ENCODE measurements at regions not wholly inside any gene's neighbourhood (a gene's known extent, or its start where the extent isn't known, plus 50 kb on each side); places are given as distances from the start of the nearest gene placed in this dataset.
"Not testable (repeated sequence)": the region's sequence is repeated elsewhere in the genome, so short reads cannot be mapped to it uniquely, and the experiment has no call there.

DNA sequence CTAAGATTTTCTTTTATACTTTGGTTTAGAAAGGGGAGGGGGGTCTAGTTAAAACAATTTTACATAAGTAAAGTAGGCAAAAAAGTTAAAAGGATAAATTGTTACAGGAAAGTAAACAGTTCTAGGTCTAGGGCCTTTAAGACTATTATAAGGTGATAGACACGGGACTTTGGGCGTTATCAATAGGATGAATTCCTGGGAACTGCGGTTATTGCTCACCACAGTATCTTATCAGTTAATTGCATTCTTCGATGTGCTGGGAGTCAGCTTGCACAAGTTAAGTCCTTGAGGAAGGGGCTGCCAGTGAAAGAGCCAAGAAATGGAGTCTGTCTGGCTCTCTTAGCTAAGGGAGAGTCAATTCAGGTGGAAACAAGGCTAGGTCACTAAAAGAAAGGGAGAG, 163.8 kb upstream of the FRG2C start:
- H3K27ac Mint-ChIP-seq; H3K27me3 Mint-ChIP-seq; DNase-seq (ENCODE audit: low spot score, unreplicated experiment): not testable (repeated sequence)

DNA sequence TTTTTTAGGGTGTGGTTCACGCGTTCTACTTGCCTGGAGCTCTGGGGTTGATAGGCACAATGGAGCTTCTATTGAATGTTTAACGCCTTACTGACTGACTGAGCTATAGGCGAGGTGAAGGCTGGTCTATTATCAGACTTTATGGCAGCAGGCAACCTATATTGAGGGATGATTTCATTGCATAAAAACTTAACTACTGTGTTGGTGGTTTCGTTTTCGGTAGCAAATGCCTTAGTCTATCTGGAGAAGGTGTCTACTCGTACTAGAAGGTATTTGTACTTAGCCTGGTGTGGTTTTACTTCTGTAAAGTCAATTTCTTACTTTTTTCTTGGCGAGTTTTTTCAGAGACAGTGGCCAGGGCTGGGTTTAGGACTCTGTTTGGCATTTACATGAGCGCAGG, 162.0 kb upstream of the FRG2C start:
- H3K4me3 Mint-ChIP-seq (ENCODE audit: low read depth); H3K27me3 Mint-ChIP-seq; DNase-seq (ENCODE audit: low spot score, unreplicated experiment); H3K9me3 Mint-ChIP-seq (ENCODE audit: low read depth); H3K36me3 Mint-ChIP-seq (ENCODE audit: insufficient read depth): not testable (repeated sequence)
- peak overlapping the region; percentile 91 for H3K27ac Mint-ChIP-seq
- peaks cover 42% of the 10 kb centered on the region for H3K4me1 Mint-ChIP-seq (ENCODE audit: low read depth)

More for the DNA sequence above, 163.8 kb upstream of the FRG2C start:
- not testable (repeated sequence) for H3K36me3 Mint-ChIP-seq (ENCODE audit: insufficient read depth); H3K9me3 Mint-ChIP-seq (ENCODE audit: low read depth); H3K4me3 Mint-ChIP-seq (ENCODE audit: low read depth)
- H3K4me1 Mint-ChIP-seq (ENCODE audit: low read depth): peaks cover 36% of the 10 kb centered on the region

DNA sequence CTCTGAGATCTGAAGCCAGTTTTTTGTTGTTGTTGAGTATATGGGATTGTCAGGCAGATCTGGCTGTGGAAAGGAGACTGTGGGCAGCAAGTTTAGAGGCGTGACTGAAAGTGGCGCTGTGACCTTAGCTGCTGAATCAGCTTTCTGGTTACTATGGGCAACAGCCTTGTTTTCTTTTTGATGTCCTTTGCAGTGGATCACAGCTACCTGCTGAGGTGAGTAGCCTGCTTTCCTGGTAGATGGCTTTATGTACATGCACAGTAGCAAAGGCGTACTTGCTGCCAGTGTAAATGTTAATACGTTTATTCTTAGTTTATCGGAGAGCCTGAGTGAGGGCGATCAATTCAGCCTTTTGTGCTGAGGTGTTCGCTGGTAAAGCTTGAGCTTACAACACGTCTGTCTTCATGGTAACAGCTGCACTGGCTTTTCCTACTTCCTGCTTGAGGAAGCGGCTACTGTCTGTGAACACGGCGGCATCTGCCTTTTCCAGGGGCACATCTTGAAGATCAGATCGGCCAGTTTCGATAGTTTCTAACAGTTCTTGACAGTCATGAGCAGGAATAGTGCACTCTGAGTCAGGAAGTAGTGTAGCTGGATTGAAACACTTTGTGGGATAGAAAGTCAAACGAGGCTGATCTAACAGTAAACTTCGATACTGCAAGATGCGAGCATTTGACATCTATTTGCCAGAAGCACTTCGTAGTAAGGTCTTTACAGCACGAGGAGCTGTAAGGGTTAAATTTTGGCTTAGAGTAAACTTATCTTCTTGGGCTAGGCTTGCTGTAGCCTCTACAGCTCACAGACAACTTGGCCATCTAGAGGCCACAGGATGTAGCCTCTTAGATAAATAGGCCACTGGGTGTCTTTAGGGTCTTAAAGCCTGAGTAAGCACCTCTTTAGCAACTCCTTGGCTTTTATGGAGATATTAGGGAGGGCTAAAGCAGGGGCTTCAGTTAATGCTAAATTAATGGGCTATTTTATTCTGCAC, 161.1 kb upstream of the FRG2C start:
- TF ChIP-seq, protein P1, sequence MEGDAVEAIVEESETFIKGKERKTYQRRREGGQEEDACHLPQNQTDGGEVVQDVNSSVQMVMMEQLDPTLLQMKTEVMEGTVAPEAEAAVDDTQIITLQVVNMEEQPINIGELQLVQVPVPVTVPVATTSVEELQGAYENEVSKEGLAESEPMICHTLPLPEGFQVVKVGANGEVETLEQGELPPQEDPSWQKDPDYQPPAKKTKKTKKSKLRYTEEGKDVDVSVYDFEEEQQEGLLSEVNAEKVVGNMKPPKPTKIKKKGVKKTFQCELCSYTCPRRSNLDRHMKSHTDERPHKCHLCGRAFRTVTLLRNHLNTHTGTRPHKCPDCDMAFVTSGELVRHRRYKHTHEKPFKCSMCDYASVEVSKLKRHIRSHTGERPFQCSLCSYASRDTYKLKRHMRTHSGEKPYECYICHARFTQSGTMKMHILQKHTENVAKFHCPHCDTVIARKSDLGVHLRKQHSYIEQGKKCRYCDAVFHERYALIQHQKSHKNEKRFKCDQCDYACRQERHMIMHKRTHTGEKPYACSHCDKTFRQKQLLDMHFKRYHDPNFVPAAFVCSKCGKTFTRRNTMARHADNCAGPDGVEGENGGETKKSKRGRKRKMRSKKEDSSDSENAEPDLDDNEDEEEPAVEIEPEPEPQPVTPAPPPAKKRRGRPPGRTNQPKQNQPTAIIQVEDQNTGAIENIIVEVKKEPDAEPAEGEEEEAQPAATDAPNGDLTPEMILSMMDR (IDR thresholded peaks at IDR 0.05; ENCODE audit: unreplicated experiment): peak; percentile 27
- not testable (repeated sequence) for H3K36me3 Mint-ChIP-seq (ENCODE audit: insufficient read depth); H3K27me3 Mint-ChIP-seq; H3K9me3 Mint-ChIP-seq (ENCODE audit: low read depth)
- peak overlapping the region; percentile 56 for H3K4me3 Mint-ChIP-seq (ENCODE audit: low read depth)
- peak; percentile 10 for DNase-seq (ENCODE audit: low spot score, unreplicated experiment)
- peaks cover 49% of the 10 kb centered on the region for H3K4me1 Mint-ChIP-seq (ENCODE audit: low read depth)
- peak overlapping the region; percentile 91 for H3K27ac Mint-ChIP-seq

DNA sequence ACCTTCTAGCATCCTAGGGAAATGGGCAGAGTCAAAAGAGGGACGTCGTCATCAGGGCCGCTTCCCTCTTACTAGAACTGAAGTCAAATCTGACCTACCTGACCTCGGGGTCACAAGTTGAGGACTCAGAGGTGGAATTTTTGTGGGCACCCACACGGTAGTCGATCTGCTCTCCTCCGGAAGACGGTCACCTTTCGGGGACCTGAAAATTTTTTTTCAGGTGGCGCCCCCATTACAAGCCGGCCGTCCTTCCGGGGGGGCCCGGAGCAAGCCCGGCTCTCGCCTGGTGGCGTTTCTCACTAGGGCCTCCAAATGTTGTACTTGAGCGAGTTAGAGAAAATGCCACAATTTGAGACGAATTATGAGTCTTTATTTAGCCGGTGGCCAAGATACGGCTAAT, 157.5 kb upstream of the FRG2C start:
- H3K9me3 Mint-ChIP-seq (ENCODE audit: low read depth): peaks cover 13% of the 10 kb centered on the region
- TF ChIP-seq, protein P1 (IDR thresholded peaks at IDR 0.05; ENCODE audit: unreplicated experiment): no peak
- H3K4me3 Mint-ChIP-seq (ENCODE audit: low read depth): no peak overlapping the region
- no peak for DNase-seq (ENCODE audit: low spot score, unreplicated experiment)
- peaks cover 8% of the 10 kb centered on the region for H3K36me3 Mint-ChIP-seq (ENCODE audit: insufficient read depth)
- H3K27me3 Mint-ChIP-seq: peaks cover 3% of the 10 kb centered on the region
- no peak overlapping the region for H3K27ac Mint-ChIP-seq
- peaks cover 32% of the 10 kb centered on the region for H3K4me1 Mint-ChIP-seq (ENCODE audit: low read depth)

DNA sequence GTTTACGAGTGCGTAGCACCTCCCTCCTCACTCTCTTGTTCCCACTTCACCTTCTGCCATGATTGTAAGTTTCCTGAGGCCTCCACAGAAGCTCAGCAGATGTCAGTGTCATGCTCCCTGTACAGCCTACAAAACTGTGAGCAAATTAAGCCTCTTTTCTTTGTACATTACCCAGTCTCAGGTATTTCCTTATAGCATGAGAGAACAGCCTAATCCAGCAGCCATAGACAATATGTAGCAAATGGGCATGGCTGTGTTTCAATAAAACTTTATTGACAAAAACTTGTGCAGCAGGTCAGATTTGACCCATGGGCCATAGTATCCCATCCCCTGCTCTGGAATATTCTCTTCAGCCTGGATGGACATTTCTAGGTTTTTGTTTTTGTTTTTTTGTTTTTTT, 156.2 kb upstream of the FRG2C start:
- H3K27me3 Mint-ChIP-seq; H3K36me3 Mint-ChIP-seq (ENCODE audit: insufficient read depth); H3K27ac Mint-ChIP-seq; DNase-seq (ENCODE audit: low spot score, unreplicated experiment); H3K4me3 Mint-ChIP-seq (ENCODE audit: low read depth): not testable (repeated sequence)
- Mint-ChIP-seq H3K4me1 (ENCODE audit: low read depth) (peaks cover 19% of the 10 kb centered on the region), H3K9me3 (ENCODE audit: low read depth) (peaks cover 20% of the 10 kb centered on the region)

DNA sequence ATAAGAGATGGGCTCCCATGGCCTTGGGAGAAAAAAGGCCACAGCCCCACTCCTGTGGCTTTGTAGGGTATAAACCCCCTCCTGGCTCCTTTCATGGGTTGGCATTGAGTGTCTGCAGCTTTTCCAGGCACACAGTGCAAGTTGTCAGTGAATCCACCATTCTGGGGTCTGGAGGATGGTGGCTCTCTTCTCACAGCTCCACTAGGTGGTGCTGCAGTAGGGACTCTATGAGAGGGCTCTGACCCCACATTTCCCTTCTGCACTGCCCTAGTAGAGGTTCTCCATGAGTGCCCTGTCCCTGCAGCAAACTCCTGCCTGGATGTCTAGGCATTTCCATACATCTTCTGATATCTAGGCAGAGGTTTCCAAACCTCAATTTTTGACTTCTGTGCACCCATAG, 136.5 kb upstream of the FRG2C start:
- H3K4me1 Mint-ChIP-seq (ENCODE audit: low read depth); H3K36me3 Mint-ChIP-seq (ENCODE audit: insufficient read depth); H3K27ac Mint-ChIP-seq; H3K27me3 Mint-ChIP-seq; H3K4me3 Mint-ChIP-seq (ENCODE audit: low read depth); DNase-seq (ENCODE audit: low spot score, unreplicated experiment): not testable (repeated sequence)
- peaks cover 39% of the 10 kb centered on the region for H3K9me3 Mint-ChIP-seq (ENCODE audit: low read depth)

DNA sequence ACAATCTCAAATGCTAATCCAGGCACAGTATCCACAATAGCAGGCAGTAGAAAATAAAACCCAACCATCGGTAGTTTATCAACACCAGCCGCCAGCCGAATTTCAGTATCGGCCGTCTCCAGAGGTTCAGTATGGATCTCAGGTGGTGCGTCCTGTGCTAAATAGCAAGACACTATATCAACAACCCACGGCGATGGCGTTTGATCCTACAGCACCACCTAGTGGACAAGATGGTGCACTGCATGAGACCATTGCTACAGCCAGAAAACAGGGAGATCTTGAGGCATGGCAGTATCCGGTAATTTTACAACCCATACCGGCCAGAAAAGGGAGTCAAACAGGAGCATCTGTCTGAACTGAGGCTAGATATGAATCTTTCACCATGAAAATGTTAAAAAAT, 112.0 kb upstream of the FRG2C start:
- not testable (repeated sequence) for H3K4me3 Mint-ChIP-seq (ENCODE audit: low read depth); H3K27me3 Mint-ChIP-seq; H3K4me1 Mint-ChIP-seq (ENCODE audit: low read depth); H3K36me3 Mint-ChIP-seq (ENCODE audit: insufficient read depth); DNase-seq (ENCODE audit: low spot score, unreplicated experiment); H3K27ac Mint-ChIP-seq
- peaks cover 32% of the 10 kb centered on the region for H3K9me3 Mint-ChIP-seq (ENCODE audit: low read depth)
- TF ChIP-seq, protein P1 (IDR thresholded peaks at IDR 0.05; ENCODE audit: unreplicated experiment): peak; percentile 53

DNA sequence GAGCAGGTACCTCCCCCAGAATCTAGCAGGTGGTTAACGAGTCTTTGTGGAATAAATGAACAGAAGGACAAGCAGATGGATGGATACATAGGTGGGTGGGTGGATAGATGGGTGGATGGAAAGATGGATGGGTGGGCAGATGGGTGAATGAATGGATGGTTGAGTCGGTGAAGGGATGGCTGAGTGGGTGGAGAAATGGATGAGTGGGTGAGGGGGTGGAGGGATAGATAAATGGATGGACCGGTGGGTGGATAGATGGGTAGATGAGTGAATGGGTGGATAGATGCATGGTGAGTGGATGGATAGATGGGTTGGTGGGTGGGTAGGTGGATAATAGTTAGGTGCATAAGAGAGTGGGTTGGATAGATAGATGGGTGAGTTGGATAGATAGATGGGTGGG, 99.7 kb upstream of the FRG2C start:
- H3K36me3 Mint-ChIP-seq (ENCODE audit: insufficient read depth); H3K27ac Mint-ChIP-seq; DNase-seq (ENCODE audit: low spot score, unreplicated experiment); H3K4me3 Mint-ChIP-seq (ENCODE audit: low read depth); H3K9me3 Mint-ChIP-seq (ENCODE audit: low read depth); H3K4me1 Mint-ChIP-seq (ENCODE audit: low read depth); H3K27me3 Mint-ChIP-seq: not testable (repeated sequence)

DNA sequence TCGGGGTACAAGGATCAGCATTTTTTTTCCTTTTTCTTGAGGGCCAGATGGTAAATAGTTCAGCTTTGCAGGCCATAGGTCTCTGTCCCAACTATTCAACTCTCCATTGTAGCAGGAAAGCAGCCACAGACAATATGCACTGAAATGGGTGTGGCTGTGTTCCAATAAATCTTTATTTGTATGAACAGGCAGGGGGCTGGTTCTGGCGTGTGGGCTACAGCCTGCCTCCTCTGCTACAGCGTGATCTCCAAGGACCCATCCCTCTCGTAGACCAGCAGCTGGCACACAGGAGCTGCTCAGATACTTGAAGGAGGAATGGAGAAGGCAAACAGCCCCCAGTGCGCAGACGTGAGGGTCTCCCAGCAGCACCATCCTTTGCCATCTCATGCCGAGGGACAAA, 91.8 kb upstream of the FRG2C start:
- H3K27ac Mint-ChIP-seq; H3K36me3 Mint-ChIP-seq (ENCODE audit: insufficient read depth); H3K4me1 Mint-ChIP-seq (ENCODE audit: low read depth); DNase-seq (ENCODE audit: low spot score, unreplicated experiment); H3K4me3 Mint-ChIP-seq (ENCODE audit: low read depth); H3K9me3 Mint-ChIP-seq (ENCODE audit: low read depth): not testable (repeated sequence)
- peaks cover 11% of the 10 kb centered on the region for H3K27me3 Mint-ChIP-seq

DNA sequence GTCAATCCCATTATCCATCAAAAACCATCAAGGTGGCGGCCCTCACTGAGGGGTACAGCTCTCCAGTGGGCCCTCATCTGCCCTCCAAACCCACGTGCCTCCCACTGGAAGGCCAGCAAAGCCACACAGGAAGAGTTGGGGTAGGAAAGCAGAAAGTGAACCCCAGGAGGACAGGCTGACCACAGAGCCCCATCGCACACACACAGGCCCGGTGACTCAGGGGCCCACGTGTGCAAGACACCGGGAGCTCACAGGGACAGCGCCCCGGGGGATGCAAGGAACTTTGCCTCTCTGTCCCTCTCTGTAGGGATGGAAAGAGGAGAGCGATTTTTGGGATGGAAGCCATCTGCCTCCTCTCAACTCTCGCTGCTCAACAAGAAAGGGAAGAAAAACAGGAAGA, 85.0 kb upstream of the FRG2C start:
- H3K4me3 Mint-ChIP-seq (ENCODE audit: low read depth): peak overlapping the region; percentile 70
- not testable (repeated sequence) for DNase-seq (ENCODE audit: low spot score, unreplicated experiment); H3K36me3 Mint-ChIP-seq (ENCODE audit: insufficient read depth); H3K27ac Mint-ChIP-seq; H3K9me3 Mint-ChIP-seq (ENCODE audit: low read depth); H3K4me1 Mint-ChIP-seq (ENCODE audit: low read depth)
- H3K27me3 Mint-ChIP-seq: peaks cover 59% of the 10 kb centered on the region
